ENCODE measurements at regions not wholly inside any gene's neighbourhood (a gene's known extent, or its start where the extent isn't known, plus 50 kb on each side); places are given as distances from the start of the nearest gene placed in this dataset.

- no peak for TF ChIP-seq CTCF (IDR thresholded peaks at IDR 0.05)
- TF ChIP-seq POLR2A (IDR thresholded peaks at IDR 0.05), result no peak
- H3K4me1 ChIP-seq, result no peaks in the 10 kb centered on the region
- H3K9me3 ChIP-seq, result no peaks in the 10 kb centered on the region
- no peaks in the 10 kb centered on the region for H3K36me3 ChIP-seq
- no peak overlapping the region for H3K4me3 ChIP-seq
- H3K27ac ChIP-seq, result no peak overlapping the region
- H3K27me3 ChIP-seq, result no peaks in the 10 kb centered on the region
- no peak for DNase-seq
Measured at GRCh38 chr2:66896131-66896530, 461.2 kb downstream of the MEIS1 start.

- DNase-seq, result no peak
- H3K4me3 ChIP-seq, result no peak overlapping the region
- no peaks in the 10 kb centered on the region for H3K36me3 ChIP-seq
- no peaks in the 10 kb centered on the region for H3K27me3 ChIP-seq
- peak overlapping the region in 1 of 4 donors; percentile 16 for H3K27ac ChIP-seq
- no peaks in the 10 kb centered on the region for H3K9me3 ChIP-seq
- TF ChIP-seq POLR2A (IDR thresholded peaks at IDR 0.05) (no peak), CTCF (IDR thresholded peaks at IDR 0.05) (no peak)
- H3K4me1 ChIP-seq, result no peaks in the 10 kb centered on the region
Measured at GRCh38 chr2:66897181-66897580, 462.3 kb downstream of the MEIS1 start.

GRCh38 chr2:66897691-66898150, 462.8 kb downstream of the MEIS1 start:
- no peak for DNase-seq
- Histone ChIP-seq H3K9me3 (no peaks in the 10 kb centered on the region), H3K36me3 (no peaks in the 10 kb centered on the region), H3K27ac (peak overlapping the region in 1 of 4 donors; percentile 16), H3K27me3 (no peaks in the 10 kb centered on the region), H3K4me1 (no peaks in the 10 kb centered on the region), H3K4me3 (no peak overlapping the region)
- TF ChIP-seq POLR2A (IDR thresholded peaks at IDR 0.05), result no peak
- TF ChIP-seq CTCF (IDR thresholded peaks at IDR 0.05), result no peak

GRCh38 chr2:66899109-66899508, 464.2 kb downstream of the MEIS1 start:
- DNase-seq, result no peak
- H3K36me3 ChIP-seq, result no peaks in the 10 kb centered on the region
- H3K27me3 ChIP-seq, result no peaks in the 10 kb centered on the region
- no peak for TF ChIP-seq POLR2A (IDR thresholded peaks at IDR 0.05)
- TF ChIP-seq CTCF (IDR thresholded peaks at IDR 0.05), result no peak
- no peaks in the 10 kb centered on the region for H3K9me3 ChIP-seq
- no peak overlapping the region for H3K4me3 ChIP-seq
- H3K27ac ChIP-seq, result no peak overlapping the region
- H3K4me1 ChIP-seq, result no peaks in the 10 kb centered on the region

- no peaks in the 10 kb centered on the region for H3K36me3 ChIP-seq
- DNase-seq, result no peak
Measured at GRCh38 chr2:66899648-66900047, 464.7 kb downstream of the MEIS1 start.

More at GRCh38 chr2:66899648-66900047, 464.7 kb downstream of the MEIS1 start:
- H3K4me3 ChIP-seq, result no peak overlapping the region
- H3K27ac ChIP-seq, result no peak overlapping the region
- no peaks in the 10 kb centered on the region for H3K27me3 ChIP-seq
- TF ChIP-seq POLR2A (IDR thresholded peaks at IDR 0.05) (no peak), CTCF (IDR thresholded peaks at IDR 0.05) (no peak)
- no peaks in the 10 kb centered on the region for H3K4me1 ChIP-seq
- no peaks in the 10 kb centered on the region for H3K9me3 ChIP-seq

Data from Peyer's patch (tissue), 4 donors.